ENCODE measurements at regions not wholly inside any gene's neighbourhood (a gene's known extent, or its start where the extent isn't known, plus 50 kb on each side); places are given as distances from the start of the nearest gene placed in this dataset.

- WGBS, 2 donors: 57 to 58% methylated on average over 2 of the region's 2 CpGs
- intact Hi-C loops (cut with DNase I): no loop called here
- no peak for DNase-seq
Observed at GRCh38 chr1:188427642-188428041, 1598.9 kb downstream of the PLA2G4A start.

GRCh38 chr1:188429386-188429785, 1600.6 kb downstream of the PLA2G4A start:
- no peaks in the 10 kb centered on the region for H3K9me3 ChIP-seq
- no peaks in the 10 kb centered on the region for H3K27me3 ChIP-seq
- WGBS, 2 donors: 93 to 94% methylated on average over 2 of the region's 2 CpGs

More at GRCh38 chr1:188427642-188428041, 1598.9 kb downstream of the PLA2G4A start:
- no peak overlapping the region for H3K27ac ChIP-seq
- H3K27me3 ChIP-seq: no peaks in the 10 kb centered on the region
- no peak overlapping the region for H3K4me3 ChIP-seq (replicated peaks in 1 of 3)
- H3K4me1 ChIP-seq: no peaks in the 10 kb centered on the region
- H3K36me3 ChIP-seq: no peaks in the 10 kb centered on the region
- no peaks in the 10 kb centered on the region for H3K9me3 ChIP-seq
- no peak for TF ChIP-seq POLR2A (IDR thresholded peaks at IDR 0.05)
- no peak for TF ChIP-seq CTCF (IDR thresholded peaks at IDR 0.05)

GRCh38 chr1:188432427-188432826, 1603.7 kb downstream of the PLA2G4A start:
- no peak for DNase-seq
- Histone ChIP-seq H3K27me3 (no peaks in the 10 kb centered on the region), H3K4me1 (no peaks in the 10 kb centered on the region), H3K9me3 (no peaks in the 10 kb centered on the region), H3K27ac (no peak overlapping the region), H3K4me3 (replicated peaks in 1 of 3) (no peak overlapping the region), H3K36me3 (no peaks in the 10 kb centered on the region)
- 23 to 39% methylated on average over 1 of the region's 1 CpG for WGBS, 2 donors
- TF ChIP-seq POLR2A (IDR thresholded peaks at IDR 0.05): no peak
- no peak for TF ChIP-seq CTCF (IDR thresholded peaks at IDR 0.05)
- intact Hi-C loops (cut with DNase I): no loop called here

More at GRCh38 chr1:188429386-188429785, 1600.6 kb downstream of the PLA2G4A start:
- DNase-seq: no peak
- intact Hi-C loops (cut with DNase I): no loop called here
- TF ChIP-seq POLR2A (IDR thresholded peaks at IDR 0.05) (no peak), CTCF (IDR thresholded peaks at IDR 0.05) (no peak)
- no peaks in the 10 kb centered on the region for H3K36me3 ChIP-seq
- no peaks in the 10 kb centered on the region for H3K4me1 ChIP-seq
- H3K27ac ChIP-seq: no peak overlapping the region
- H3K4me3 ChIP-seq (replicated peaks in 1 of 3): no peak overlapping the region

GRCh38 chr1:188433425-188433824, 1604.7 kb downstream of the PLA2G4A start:
- no peak for TF ChIP-seq CTCF (IDR thresholded peaks at IDR 0.05)
- TF ChIP-seq POLR2A (IDR thresholded peaks at IDR 0.05): no peak
- intact Hi-C loops (cut with DNase I): no loop called here
- no peaks in the 10 kb centered on the region for H3K27me3 ChIP-seq
- WGBS, 2 donors: 79 to 82% methylated on average over 2 of the region's 2 CpGs
- no peaks in the 10 kb centered on the region for H3K9me3 ChIP-seq
- H3K4me3 ChIP-seq (replicated peaks in 1 of 3): no peak overlapping the region
- no peaks in the 10 kb centered on the region for H3K4me1 ChIP-seq
- no peak overlapping the region for H3K27ac ChIP-seq
- no peaks in the 10 kb centered on the region for H3K36me3 ChIP-seq
- no peak for DNase-seq

- H3K27me3 ChIP-seq: no peaks in the 10 kb centered on the region
- DNase-seq: no peak
- no peak for TF ChIP-seq POLR2A (IDR thresholded peaks at IDR 0.05)
- TF ChIP-seq CTCF (IDR thresholded peaks at IDR 0.05): no peak
- no peaks in the 10 kb centered on the region for H3K9me3 ChIP-seq
- H3K36me3 ChIP-seq: no peaks in the 10 kb centered on the region
- H3K27ac ChIP-seq: no peak overlapping the region
- intact Hi-C loops (cut with DNase I): no loop called here
- no peaks in the 10 kb centered on the region for H3K4me1 ChIP-seq
- no peak overlapping the region for H3K4me3 ChIP-seq (replicated peaks in 1 of 3)
- WGBS, 2 donors: 63 to 68% methylated on average over 3 of the region's 3 CpGs
Observed at GRCh38 chr1:188444526-188444925, 1615.8 kb downstream of the PLA2G4A start.
